ENCODE measurements at regions not wholly inside any gene's neighbourhood (a gene's known extent, or its start where the extent isn't known, plus 50 kb on each side); places are given as distances from the start of the nearest gene placed in this dataset.

DNA sequence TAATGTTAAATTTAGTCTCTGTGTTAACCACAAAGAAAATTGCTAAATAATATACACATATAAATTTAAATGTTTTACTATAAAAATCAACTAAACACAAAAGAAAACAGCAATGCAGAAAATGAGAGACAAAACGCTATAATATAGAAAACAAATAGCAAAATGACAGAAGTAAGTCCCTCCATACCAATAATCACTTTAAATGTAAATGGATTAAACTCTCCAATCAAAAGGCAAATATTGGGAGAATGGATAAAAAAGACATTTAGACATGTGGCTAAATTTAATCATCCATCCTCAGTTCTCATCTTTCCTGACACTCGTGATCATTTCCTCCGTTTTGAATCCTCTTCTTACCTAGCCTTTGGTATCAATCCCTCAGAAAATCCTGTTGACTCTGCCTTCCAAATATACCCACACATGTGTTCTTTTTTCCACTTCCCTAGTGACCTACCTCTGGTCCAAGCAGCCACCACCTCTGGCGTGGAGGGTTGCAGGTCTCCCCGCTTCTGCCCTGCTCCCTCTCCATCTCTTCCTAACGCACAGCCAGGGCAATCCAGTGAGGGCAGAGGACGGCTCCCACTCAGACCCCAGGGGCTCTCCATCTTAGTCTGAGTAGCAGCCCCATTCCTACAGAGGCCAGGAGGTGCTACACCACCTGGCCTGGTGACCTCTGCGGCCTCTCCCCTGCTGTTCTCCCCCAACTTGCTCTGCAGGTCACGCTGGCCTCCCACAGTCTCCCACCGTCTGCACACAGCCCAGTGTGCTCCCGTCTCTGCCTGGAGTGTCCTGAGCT is 149.2 kb downstream of the RNASET2 start:
- TF ChIP-seq CTCF (IDR thresholded peaks at IDR 0.05) (no peak), POLR2AphosphoS5 (IDR thresholded peaks at IDR 0.05) (no peak), POLR2A (IDR thresholded peaks at IDR 0.05) (no peak), EP300 (IDR thresholded peaks at IDR 0.05) (no peak)

Measured in upper lobe of left lung (tissue), 4 donors.